Trophoblast cell (in vitro differentiated cells and primary cell): ENCODE measurements at regions not wholly inside any gene's neighbourhood (a gene's known extent, or its start where the extent isn't known, plus 50 kb on each side); places are given as distances from the start of the nearest gene placed in this dataset.
"Not testable (repeated sequence)": the region's sequence is repeated elsewhere in the genome, so short reads cannot be mapped to it uniquely, and the experiment has no call there.

Source experiments
- DNase-seq, 2 donors: peaks; one replicate each; pipeline ENCODE4 v3.0.0-alpha.2; 2016
- H2AFZ ChIP-seq: 2 replicates; pipeline ENCODE4 v1.6.1; 2013; ENCODE audit warnings: low read length, moderate library complexity, mild to moderate bottlenecking; ENCODE audit not compliant: insufficient read depth, poor library complexity
- H2AK5ac ChIP-seq: 2 replicates; pipeline ENCODE4 v1.6.1; 2013; ENCODE audit warnings: mild to moderate bottlenecking, low read length
- H2BK120ac ChIP-seq: 2 replicates; pipeline ENCODE4 v1.6.1; 2013; ENCODE audit warnings: low read length, mild to moderate bottlenecking, moderate library complexity; ENCODE audit not compliant: insufficient read depth, poor library complexity
- H2BK12ac ChIP-seq: 2 replicates; pipeline ENCODE4 v1.6.1; 2013; ENCODE audit warnings: mild to moderate bottlenecking, low read length, moderate library complexity
- H2BK5ac ChIP-seq: 2 replicates; pipeline ENCODE4 v1.6.1; 2013; ENCODE audit warnings: low read length, low read depth, moderate library complexity, mild to moderate bottlenecking; ENCODE audit not compliant: poor library complexity
- H3K14ac ChIP-seq: 2 replicates; pipeline ENCODE4 v1.6.1; 2013; ENCODE audit warnings: mild to moderate bottlenecking, low read length
- H3K18ac ChIP-seq: 2 replicates; pipeline ENCODE4 v1.6.1; 2013; ENCODE audit warnings: mild to moderate bottlenecking, low read length
- H3K23ac ChIP-seq: 2 replicates; pipeline ENCODE4 v1.6.1; 2013; ENCODE audit warnings: low read length
- H3K27ac ChIP-seq: 2 replicates; pipeline ENCODE4 v1.5.1; 2013; ENCODE audit warnings: low read depth, mild to moderate bottlenecking, inconsistent platforms, low read length, moderate library complexity
- H3K27me3 ChIP-seq: 2 replicates; pipeline ENCODE4 v1.6.1; 2013; ENCODE audit warnings: inconsistent platforms, mild to moderate bottlenecking, low read length, moderate library complexity; ENCODE audit not compliant: insufficient read depth
- H3K36me3 ChIP-seq, 2 experiments: 1 replicate in 1 of 2; 2 replicates in 1 of 2; pipeline ENCODE4 v1.6.1; 2013; ENCODE audit warnings: low read length in 2 of 2, mild to moderate bottlenecking in 2 of 2, moderate library complexity in 1 of 2; ENCODE audit not compliant: insufficient read depth in 2 of 2, control insufficient read depth in 1 of 2
- H3K4ac ChIP-seq: 2 replicates; pipeline ENCODE4 v1.6.1; 2013; ENCODE audit warnings: low read depth, mild to moderate bottlenecking, low read length, moderate library complexity
- H3K4me1 ChIP-seq, 2 experiments: 1 replicate in 1 of 2; 2 replicates in 1 of 2; pipeline ENCODE4 v1.6.1; 2013; ENCODE audit warnings: low read length in 2 of 2, mild to moderate bottlenecking in 2 of 2, moderate library complexity in 1 of 2; ENCODE audit not compliant: insufficient read depth in 2 of 2, control insufficient read depth in 1 of 2
- H3K4me2 ChIP-seq: 2 replicates; pipeline ENCODE4 v1.6.1; 2013; ENCODE audit warnings: inconsistent platforms, mild to moderate bottlenecking, low read length, moderate library complexity
- H3K4me3 ChIP-seq: 2 replicates; pipeline ENCODE4 v1.5.1; 2013; ENCODE audit warnings: mild to moderate bottlenecking, low read depth, low read length, inconsistent platforms
- H3K79me1 ChIP-seq: one replicate; pipeline ENCODE4 v1.6.1; 2013; ENCODE audit warnings: low read length
- H3K79me2 ChIP-seq: 2 replicates; pipeline ENCODE4 v1.6.1; 2013; ENCODE audit warnings: low read length, mild to moderate bottlenecking; ENCODE audit not compliant: control insufficient read depth, insufficient read depth, poor library complexity
- H3K9ac ChIP-seq: 2 replicates; pipeline ENCODE4 v1.6.1; 2013; ENCODE audit warnings: mild to moderate bottlenecking, low read length
- H3K9me3 ChIP-seq: 2 replicates; pipeline ENCODE4 v1.6.1; 2013; ENCODE audit warnings: low read depth, mild to moderate bottlenecking, control low read depth, inconsistent platforms, low read length; ENCODE audit not compliant: insufficient read depth
- H4K12ac ChIP-seq: 2 replicates; pipeline ENCODE4 v1.6.1; 2013; ENCODE audit warnings: low read depth, mild to moderate bottlenecking, low read length, moderate library complexity
- H4K8ac ChIP-seq: 2 replicates; pipeline ENCODE4 v1.6.1; 2013; ENCODE audit warnings: low read depth, mild to moderate bottlenecking, low read length, moderate library complexity
- H4K91ac ChIP-seq: one replicate; pipeline ENCODE4 v1.6.1; 2013; ENCODE audit warnings: low read depth, mild to moderate bottlenecking, low read length, moderate library complexity
- WGBS: extraction: QIAGEN DNeasy Blood & Tissue Kit; methylation state at CpG from one replicate; pipeline ENCODE4 v1.1.7; 2013; ENCODE audit warnings: missing lambda C conversion rate; ENCODE audit not compliant: insufficient read length, insufficient coverage; ENCODE audit errors: extremely low coverage; 5-methylcytosine and 5-hydroxymethylcytosine counted together

- Histone ChIP-seq H4K12ac (no peak overlapping the region), H3K23ac (no peak overlapping the region), H3K79me2 (no peaks in the 10 kb centered on the region), H3K27me3 (no peaks in the 10 kb centered on the region), H2BK12ac (no peak overlapping the region), H3K27ac (no peak overlapping the region), H4K91ac (no peak overlapping the region), H2BK120ac (no peak overlapping the region), H2BK5ac (no peak overlapping the region), H2AFZ (no peak overlapping the region), H3K4me1 (peaks cover 0 to 3% of the 10 kb centered on the region in 2 experiments), H2AK5ac (no peak overlapping the region), H3K36me3 (no peaks in the 10 kb centered on the region), H3K9me3 (no peaks in the 10 kb centered on the region), H3K4ac (no peak overlapping the region), H3K14ac (no peak overlapping the region), H3K9ac (no peak overlapping the region), H3K4me3 (no peak overlapping the region), H3K18ac (no peak overlapping the region), H3K79me1 (no peaks in the 10 kb centered on the region), H4K8ac (no peak overlapping the region), H3K4me2 (no peak overlapping the region)
- DNase-seq, result no peak
- no CpG with 5 or more reads among the region's 1 CpG for WGBS
Measured at GRCh38 chr9:102434545-102434944, 560.6 kb upstream of the CYLC2 start.

- H3K4me3 ChIP-seq, result no peak overlapping the region
- H3K4me2 ChIP-seq, result no peak overlapping the region
- no peak for DNase-seq
- no peak overlapping the region for H2AK5ac ChIP-seq
- no peaks in the 10 kb centered on the region for H3K36me3 ChIP-seq
- H3K4ac ChIP-seq, result no peak overlapping the region
- no peak overlapping the region for H3K27ac ChIP-seq
- H3K27me3 ChIP-seq, result no peaks in the 10 kb centered on the region
- no peak overlapping the region for H2BK12ac ChIP-seq
- H3K4me1 ChIP-seq, result no peaks in the 10 kb centered on the region
- no peaks in the 10 kb centered on the region for H3K79me1 ChIP-seq
- no peaks in the 10 kb centered on the region for H3K79me2 ChIP-seq
- 100% methylated on average over 1 of the region's 4 CpGs for WGBS
- H2BK120ac ChIP-seq, result no peak overlapping the region
- no peak overlapping the region for H4K8ac ChIP-seq
- no peak overlapping the region for H3K23ac ChIP-seq
- no peak overlapping the region for H3K14ac ChIP-seq
- no peak overlapping the region for H2BK5ac ChIP-seq
- H3K9me3 ChIP-seq, result no peaks in the 10 kb centered on the region
- H4K91ac ChIP-seq, result no peak overlapping the region
- no peak overlapping the region for H2AFZ ChIP-seq
- H3K9ac ChIP-seq, result no peak overlapping the region
- no peak overlapping the region for H3K18ac ChIP-seq
- H4K12ac ChIP-seq, result no peak overlapping the region
Measured at GRCh38 chr9:102428305-102428704, 566.8 kb upstream of the CYLC2 start.

GRCh38 chr9:102416251-102416650 is 578.9 kb upstream of the CYLC2 start:
- H3K4me1 ChIP-seq, H3K79me2 ChIP-seq, H3K23ac ChIP-seq, H2AFZ ChIP-seq, H2AK5ac ChIP-seq, H4K91ac ChIP-seq, H3K9ac ChIP-seq, H3K36me3 ChIP-seq, H2BK5ac ChIP-seq, DNase-seq, H3K18ac ChIP-seq, H3K9me3 ChIP-seq, H3K79me1 ChIP-seq, H3K4ac ChIP-seq, H2BK12ac ChIP-seq, H2BK120ac ChIP-seq, H4K8ac ChIP-seq, H3K4me3 ChIP-seq, H3K4me2 ChIP-seq, H3K27ac ChIP-seq, H4K12ac ChIP-seq, H3K27me3 ChIP-seq, H3K14ac ChIP-seq: not testable (repeated sequence)
- no CpG with 5 or more reads among the region's 3 CpGs for WGBS

GRCh38 chr9:102405218-102405867 is 589.8 kb upstream of the CYLC2 start:
- no peak overlapping the region for H3K18ac ChIP-seq
- no peak overlapping the region for H2BK5ac ChIP-seq
- no peak overlapping the region for H4K12ac ChIP-seq
- H2BK120ac ChIP-seq, result no peak overlapping the region
- no peak overlapping the region for H2AK5ac ChIP-seq
- no peak overlapping the region for H3K14ac ChIP-seq
- H3K4me3 ChIP-seq, result no peak overlapping the region
- no peaks in the 10 kb centered on the region for H3K27me3 ChIP-seq
- H2AFZ ChIP-seq, result no peak overlapping the region
- no peak overlapping the region for H3K9ac ChIP-seq
- H3K9me3 ChIP-seq, result no peaks in the 10 kb centered on the region
- H3K27ac ChIP-seq, result no peak overlapping the region
- DNase-seq, result no peak
- no CpG with 5 or more reads among the region's 5 CpGs for WGBS
- H3K4me2 ChIP-seq, result no peak overlapping the region
- no peak overlapping the region for H2BK12ac ChIP-seq
- no peak overlapping the region for H4K8ac ChIP-seq
- H3K23ac ChIP-seq, result no peak overlapping the region
- H3K79me2 ChIP-seq, result no peaks in the 10 kb centered on the region
- no peaks in the 10 kb centered on the region for H3K4me1 ChIP-seq
- H3K79me1 ChIP-seq, result no peaks in the 10 kb centered on the region
- H3K36me3 ChIP-seq, result no peaks in the 10 kb centered on the region
- H3K4ac ChIP-seq, result no peak overlapping the region
- H4K91ac ChIP-seq, result no peak overlapping the region
